DMS153 (cell line): ENCODE measurements at regions not wholly inside any gene's neighbourhood (a gene's known extent, or its start where the extent isn't known, plus 50 kb on each side); places are given as distances from the start of the nearest gene placed in this dataset.
A peak's percentile ranks its signal among the peaks of the same experiment; 100 is the strongest.

Experiments used
- DNase-seq: peaks from one replicate; lab custom pipeline; 2025; lab: John Stamatoyannopoulos, UW

DNA sequence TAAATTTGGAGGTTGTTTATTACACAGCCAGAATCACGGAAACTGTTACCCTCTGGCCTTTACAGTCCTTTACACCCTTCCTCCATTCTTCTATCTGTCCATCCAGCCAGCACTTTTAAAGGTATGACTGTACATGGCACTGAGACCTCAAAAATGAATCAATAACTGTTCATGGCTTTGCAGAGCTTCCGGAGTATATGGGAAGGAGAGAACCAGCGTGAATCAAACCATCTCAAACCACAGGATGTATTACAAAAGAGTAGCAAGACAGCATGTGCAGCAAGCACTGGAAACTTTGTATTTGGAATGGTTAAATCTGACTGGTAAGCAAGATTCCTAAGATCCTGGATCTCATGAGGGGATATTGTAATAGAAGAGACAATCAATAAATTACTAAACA, 228.5 kb upstream of the CASK start:
- DNase-seq, result no peak

DNA sequence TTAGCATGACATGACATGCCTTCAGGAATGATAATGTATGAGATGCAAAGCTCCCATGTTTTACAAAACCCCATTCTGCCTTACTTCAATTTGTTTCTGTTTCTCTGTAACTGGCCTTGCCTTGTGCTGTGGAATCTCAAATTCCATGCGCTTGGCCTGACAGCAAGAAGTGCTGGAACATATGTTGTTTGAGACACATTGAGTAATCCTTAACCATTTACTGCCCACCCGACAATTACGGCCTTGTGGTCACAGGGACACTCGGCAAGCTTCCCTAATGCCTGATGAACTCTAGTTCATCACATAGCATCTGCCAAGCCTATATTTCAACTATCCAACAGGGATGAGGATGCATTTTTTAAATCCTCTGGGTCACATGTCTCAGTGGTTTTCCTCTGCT, 226.4 kb upstream of the CASK start:
- DNase-seq, result no peak

GRCh38 chrX:42149281-42149680, 225.9 kb upstream of the CASK start:
- no peak for DNase-seq

DNA sequence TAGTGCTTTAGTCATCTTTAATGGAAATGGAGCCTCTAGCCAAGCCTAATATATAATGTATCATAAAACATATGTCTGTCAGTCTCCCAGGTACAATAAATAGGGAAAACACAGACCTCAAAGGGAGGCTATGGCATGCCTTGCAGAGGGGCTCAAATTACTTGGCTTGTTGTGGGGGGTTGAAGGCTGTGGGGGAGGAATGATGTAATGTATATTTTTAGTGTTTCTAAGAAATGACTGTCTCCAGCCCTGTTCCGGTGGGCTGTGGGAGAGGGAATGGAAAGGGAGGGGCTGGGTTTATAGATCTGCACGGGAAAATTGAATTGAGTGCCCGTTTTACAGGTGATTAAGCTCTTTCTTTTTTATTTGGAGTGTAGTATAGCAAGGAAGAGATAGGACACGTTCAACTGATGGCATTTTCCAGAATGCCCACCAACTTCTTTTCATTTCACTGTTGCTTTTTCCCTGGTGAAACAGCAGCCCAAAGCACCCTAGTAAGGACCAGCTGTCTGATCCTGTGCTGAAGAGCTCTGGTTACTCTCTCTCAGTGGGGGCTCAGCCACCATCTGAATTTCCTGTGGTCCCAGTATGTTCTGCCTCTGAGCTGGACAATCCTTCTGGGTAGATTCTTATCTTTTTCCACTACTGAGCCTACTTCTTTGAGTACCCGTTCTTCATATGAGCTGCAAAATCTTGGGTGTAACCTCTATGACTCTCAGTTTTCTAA, 220.7 kb upstream of the CASK start:
- no peak for DNase-seq

DNA sequence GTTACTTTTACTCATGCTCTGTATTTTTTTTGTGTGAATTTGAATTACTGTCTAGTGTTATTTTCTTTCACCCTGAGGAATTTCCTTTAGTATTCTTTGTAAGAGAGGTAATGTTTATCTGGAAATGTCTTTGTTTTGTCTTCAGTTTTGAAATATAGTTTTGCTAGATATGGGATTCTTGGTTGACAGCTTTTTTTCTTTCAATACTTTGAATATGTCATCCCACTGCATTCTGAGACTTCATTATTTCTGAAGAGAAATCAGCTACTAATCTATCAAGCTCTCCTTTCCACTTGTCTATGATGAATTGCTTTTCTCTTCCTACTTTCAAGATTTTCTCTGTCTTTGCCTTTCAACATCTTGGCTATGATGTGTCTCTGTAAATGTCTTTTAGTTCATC, 217.0 kb upstream of the CASK start:
- no peak for DNase-seq

DNA sequence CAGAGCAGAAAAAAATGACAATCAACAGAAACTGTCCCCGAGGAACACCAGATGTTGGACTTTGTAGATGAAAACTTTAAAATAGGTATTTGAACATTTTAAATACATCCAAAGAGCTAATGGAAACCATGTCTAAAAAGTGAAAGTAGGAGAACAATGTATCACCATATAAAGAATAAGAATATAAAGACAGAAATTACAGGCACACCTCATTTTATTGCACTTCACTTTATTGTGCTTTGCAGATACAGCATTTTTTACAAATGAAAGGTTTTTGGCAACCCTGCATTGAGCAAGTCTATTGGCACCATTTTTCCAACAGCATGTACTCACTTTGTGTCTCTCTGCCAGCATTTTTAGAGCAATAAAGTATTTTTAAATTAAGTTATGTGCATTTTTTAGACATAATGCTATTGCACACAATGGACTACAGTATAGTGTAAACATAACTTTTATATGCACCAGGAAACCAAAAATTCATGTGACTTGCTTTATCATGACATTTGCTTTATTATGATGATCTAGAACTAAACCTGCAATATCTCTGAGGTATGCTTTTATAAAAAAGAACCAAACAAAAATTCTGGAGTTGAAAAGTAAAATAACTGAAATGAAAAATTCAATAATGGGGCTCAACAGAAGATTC, 212.4 kb upstream of the CASK start:
- no peak for DNase-seq

GRCh38 chrX:42131856-42132255, 208.5 kb upstream of the CASK start:
- DNase-seq, result no peak

- DNase-seq, result no peak
Measured at GRCh38 chrX:42129022-42129940, 205.9 kb upstream of the CASK start.

GRCh38 chrX:42128587-42128986, 205.2 kb upstream of the CASK start:
- DNase-seq, result no peak

GRCh38 chrX:42128020-42128419, 204.7 kb upstream of the CASK start:
- no peak for DNase-seq

DNA sequence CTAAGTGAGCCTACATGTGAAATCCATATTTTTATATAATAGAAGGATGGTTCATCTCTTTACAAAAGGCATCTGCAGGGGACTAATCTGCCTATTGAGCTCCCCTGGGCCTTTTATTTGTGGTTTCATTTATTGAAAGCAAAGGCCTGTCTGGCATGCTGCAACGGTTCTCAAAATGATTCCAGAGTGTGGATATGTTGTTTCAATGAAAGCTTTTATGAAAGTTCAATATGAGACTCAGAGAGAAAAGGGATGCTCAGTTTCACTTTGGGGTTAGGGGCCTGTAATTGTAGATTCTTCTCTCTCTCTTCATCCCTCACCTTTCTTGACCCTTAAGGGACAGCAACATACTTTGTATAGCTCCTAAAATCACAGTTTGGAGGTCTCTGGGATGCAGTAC, 204.2 kb upstream of the CASK start:
- DNase-seq, result no peak

DNA sequence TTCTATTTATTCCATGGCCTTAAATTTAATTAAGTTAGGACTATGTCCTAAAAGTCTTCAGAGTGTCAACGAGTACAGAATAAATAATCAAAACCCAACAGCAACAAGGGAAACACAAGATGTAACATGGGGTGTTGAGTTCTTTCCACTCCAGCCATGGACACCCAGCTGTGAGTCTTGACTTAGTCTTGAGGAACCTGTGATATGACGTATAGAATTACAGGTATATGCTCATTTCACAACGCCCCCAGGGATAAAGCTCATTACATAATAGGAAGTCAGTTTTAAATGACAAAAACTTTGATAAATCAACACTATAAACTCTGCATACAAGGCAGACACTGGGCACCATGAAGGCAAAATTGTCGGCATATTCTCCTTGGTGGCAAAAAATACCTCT, 200.0 kb upstream of the CASK start:
- no peak for DNase-seq

DNA sequence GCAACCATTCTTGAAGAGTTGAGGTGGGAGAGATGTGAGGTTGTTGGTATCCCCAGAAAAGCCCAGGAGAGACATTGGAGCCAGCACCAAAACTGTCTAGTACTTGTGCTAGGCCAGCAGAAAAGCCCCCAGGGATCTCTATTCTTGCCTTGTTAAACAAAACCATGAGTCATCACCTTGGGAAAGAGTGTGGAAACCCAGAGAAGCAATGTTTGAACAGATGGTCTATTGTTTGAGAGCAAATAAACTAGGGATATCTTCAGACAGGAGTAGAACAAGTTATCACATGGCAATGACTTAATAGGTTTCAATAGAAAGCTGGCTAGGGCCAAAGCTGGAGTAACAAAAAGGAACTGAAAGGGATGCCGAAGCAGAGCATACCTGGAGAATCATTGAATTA, 195.7 kb upstream of the CASK start:
- DNase-seq, result peak; percentile 76

- no peak for DNase-seq
Measured at GRCh38 chrX:42117318-42117717, 194.0 kb upstream of the CASK start.

- DNase-seq, result no peak
Measured at GRCh38 chrX:42109428-42109827, 186.1 kb upstream of the CASK start.

GRCh38 chrX:42107495-42108488, 184.4 kb upstream of the CASK start:
- DNase-seq, result no peak

DNA sequence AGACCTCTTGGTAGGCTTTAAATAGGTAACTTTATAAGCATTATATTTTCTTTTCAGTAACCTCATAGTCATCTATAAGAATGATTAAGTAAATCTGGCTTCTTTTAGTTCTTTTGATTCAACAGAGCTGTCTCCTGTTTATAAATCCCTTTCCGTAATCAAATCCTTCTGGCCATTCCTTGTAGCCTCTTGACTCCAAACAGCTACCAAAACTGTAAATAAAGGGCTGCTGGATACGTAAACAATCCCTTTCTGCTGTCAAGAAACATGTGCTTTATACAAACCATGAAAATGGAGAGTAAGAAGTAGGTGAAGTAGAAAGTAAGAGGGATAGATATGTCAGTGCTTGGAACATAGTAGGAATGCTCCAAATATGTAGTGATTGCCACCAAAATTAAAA, 183.2 kb upstream of the CASK start:
- DNase-seq, result no peak

GRCh38 chrX:42102586-42103282, 179.4 kb upstream of the CASK start:
- DNase-seq, result no peak

DNA sequence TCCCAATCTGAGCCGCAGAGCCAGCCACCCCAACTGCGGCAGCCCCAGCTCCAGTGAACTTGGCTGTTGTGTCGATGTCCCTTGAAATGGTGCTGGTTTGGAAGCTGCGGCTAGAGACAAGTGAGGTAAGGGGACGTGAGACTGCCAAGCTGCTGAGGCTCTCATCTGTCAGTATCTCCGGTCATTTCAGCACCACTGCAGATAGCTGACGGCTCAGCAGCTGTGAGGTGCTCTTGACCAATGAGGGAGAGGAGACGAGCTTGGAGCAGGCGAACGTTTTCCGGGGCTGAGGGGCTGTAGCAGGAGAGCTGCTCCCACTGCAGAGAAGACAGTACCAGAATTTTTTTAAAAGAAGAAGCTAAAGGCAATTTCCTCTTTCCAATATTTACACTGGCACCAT, 175.5 kb upstream of the CASK start:
- no peak for DNase-seq

DNA sequence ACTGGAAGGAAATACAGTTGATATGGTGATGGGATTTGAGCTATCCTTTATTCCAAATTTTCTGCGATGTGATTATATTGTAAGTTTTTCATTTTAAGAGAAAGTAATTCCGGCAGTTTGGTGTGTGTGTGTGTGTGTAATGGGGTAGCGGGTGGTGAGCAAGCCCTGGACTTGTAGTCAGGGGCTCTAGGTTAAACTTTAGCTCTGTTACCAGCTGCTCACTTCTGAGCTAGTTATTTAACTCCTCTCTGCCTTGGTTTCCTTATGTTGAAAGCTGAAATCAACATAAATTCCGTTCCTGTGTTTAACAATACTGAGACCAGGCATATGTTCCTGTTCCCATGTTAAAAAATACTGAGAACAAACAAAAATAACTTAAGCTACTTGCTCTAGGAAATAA, 174.1 kb upstream of the CASK start:
- no peak for DNase-seq

DNA sequence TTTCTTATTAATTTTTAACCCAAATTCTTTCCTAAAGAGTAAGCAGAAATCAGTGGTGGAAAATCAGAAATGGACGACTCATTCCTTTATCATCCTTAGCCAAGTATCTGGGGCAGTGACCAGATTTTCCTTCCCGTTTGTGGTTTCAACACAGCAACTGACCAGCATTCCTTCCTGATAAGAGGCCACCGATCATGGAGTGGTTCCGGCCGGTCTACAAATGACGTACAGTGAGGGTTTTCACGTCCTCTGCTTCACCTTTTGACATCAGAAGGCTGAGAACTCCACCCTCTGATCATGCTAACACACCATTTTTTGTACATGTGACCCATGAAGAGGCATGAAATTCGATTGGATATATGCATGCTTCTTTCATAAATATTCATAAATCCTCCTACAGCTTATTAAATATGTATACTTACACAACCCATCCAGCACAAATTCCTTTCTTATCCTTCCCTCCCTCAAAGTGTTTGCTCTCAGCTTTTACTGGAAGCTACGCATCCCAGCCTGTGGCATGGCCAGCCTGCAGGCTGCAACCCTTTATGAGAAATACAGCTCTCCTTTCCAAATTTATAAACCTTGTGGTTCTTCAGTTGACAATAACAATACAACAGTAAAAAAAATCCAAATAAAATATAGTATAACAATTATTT, 173.0 kb upstream of the CASK start:
- DNase-seq, result no peak
